GM12878 (cell line): ENCODE measurements at regions not wholly inside any gene's neighbourhood (a gene's known extent, or its start where the extent isn't known, plus 50 kb on each side); places are given as distances from the start of the nearest gene placed in this dataset.

Experiments
- JUNB ChIP-seq: IDR thresholded peaks from 2 replicates; pipeline ENCODE4 v1.6.1; 2016; ENCODE audit warnings: antibody characterized with exemption, mild to moderate bottlenecking
- POLR2AphosphoS2 ChIP-seq: IDR thresholded peaks from 2 replicates; pipeline ENCODE4 v1.6.1; 2011; ENCODE audit warnings: low read depth, mild to moderate bottlenecking, low read length, improper control_type of control experiment, moderate library complexity
- RBBP5 ChIP-seq: fragments of 200-600 bp; sonication (generic); conservative IDR thresholded peaks from 2 replicates; pipeline ENCODE4 v1.6.1; 2016
- TAF1 ChIP-seq: IDR thresholded peaks from 2 replicates; pipeline ENCODE4 v1.6.1; 2011; ENCODE audit warnings: mild to moderate bottlenecking, low read depth, low read length, borderline replicate concordance

DNA sequence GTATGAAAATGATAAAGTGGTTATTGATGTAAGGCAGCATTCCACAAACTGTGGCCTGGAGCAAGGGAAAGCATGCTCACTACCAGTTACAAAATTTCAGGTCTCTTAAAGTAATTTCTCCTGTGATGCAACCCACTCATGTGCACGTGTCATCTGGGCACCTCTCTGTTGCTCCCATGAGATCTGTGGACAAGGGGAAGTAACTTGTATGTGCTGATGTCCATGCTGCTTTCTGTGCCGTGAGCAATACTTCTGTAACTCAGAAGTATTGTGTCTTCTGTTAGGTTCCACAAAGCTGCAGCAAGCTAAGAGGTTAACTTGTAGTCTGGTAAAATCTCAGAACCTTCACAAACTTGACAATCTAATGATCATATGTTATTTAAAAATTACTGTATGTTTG is 930.0 kb upstream of the SLITRK6 start:
- TF ChIP-seq RBBP5 (no peak), TAF1 (no peak), POLR2AphosphoS2 (no peak), JUNB (no peak)
